Retina (tissue), 1 donor: ENCODE measurements at regions not wholly inside any gene's neighbourhood (a gene's known extent, or its start where the extent isn't known, plus 50 kb on each side); places are given as distances from the start of the nearest gene placed in this dataset.

ENCODE experiments used
- DNase-seq: peaks from one replicate; pipeline ENCODE4 v3.0.0-alpha.2; 2016

DNA sequence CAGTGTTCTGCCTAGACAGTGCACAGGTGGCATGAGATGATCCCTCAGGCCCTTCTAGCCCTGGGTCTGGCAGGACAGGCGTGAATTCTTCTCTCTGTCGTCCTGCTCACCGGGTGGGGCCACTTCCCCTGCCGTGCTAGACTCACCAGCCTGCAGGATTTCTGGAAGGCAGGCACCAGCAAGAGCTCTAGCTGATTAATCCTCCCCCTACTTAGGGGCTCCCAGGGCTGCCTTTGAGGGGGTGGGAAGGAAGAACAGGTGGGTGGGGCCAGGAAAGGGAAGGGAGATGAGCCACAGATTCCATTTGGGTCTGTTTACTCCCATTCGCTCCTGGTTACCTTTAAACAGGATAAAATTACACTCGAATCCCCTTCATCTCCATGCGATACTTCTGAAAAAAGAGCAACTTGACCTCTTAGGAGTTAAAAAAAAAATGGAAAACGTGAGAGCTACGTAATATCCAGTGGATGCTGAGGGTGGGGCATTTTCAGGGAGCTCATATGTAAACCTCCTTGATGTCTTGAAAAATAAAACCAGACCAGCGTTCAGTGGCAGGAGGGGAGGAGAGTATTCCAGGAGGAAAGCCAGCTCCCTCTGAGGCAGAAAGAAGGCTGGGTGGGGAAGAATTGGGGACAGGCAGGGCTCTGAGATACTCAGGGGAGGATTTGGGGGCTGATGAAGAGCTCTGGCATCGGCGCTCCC, 665.5 kb downstream of the PTPRU start:
- no peak for DNase-seq

DNA sequence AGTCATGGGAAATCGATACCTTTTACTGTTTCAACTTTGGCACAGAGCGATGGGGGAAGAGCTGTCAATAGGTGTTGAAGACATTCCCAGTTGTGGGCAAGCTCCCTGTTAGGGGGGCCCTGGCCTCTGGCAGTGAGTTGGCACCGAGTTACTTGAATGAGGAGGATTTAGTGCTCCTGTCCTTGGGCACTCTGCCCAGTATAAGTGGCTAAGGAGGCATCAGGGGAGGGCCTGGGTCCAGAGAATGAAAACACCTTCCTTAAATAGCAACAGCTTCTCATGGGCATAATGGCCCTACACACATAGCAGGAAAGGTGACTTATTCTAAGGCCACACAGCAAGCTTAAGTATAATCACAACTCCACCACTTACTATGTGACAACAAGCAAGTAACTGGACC, 664.4 kb downstream of the PTPRU start:
- DNase-seq: no peak

DNA sequence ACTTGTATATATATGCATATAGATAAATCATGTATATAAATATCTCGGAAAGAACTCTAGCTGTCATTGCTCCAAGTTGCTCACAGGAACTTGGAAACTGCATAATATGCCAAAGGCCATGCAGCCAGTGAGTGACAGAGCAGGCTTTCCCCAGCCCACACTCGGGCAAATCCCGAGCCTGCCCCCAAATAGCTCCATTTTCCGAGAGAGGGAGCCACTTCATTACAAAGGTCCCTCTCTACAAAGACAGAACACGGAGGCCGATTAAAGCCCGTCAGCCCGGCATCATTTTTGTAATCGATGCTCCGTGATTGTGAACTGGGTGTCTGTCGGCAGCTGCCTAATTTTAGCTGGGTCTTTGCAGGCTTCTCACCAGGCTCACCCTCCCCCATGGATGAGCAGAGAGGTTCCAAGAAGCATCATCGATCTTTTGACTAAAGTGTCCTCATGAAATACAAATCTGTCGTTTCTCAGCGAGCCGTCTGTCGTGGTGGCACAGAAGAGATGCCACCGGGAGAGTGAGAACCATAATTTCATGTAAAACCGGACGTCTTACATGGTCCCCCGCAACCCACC, 663.9 kb downstream of the PTPRU start:
- no peak for DNase-seq

DNA sequence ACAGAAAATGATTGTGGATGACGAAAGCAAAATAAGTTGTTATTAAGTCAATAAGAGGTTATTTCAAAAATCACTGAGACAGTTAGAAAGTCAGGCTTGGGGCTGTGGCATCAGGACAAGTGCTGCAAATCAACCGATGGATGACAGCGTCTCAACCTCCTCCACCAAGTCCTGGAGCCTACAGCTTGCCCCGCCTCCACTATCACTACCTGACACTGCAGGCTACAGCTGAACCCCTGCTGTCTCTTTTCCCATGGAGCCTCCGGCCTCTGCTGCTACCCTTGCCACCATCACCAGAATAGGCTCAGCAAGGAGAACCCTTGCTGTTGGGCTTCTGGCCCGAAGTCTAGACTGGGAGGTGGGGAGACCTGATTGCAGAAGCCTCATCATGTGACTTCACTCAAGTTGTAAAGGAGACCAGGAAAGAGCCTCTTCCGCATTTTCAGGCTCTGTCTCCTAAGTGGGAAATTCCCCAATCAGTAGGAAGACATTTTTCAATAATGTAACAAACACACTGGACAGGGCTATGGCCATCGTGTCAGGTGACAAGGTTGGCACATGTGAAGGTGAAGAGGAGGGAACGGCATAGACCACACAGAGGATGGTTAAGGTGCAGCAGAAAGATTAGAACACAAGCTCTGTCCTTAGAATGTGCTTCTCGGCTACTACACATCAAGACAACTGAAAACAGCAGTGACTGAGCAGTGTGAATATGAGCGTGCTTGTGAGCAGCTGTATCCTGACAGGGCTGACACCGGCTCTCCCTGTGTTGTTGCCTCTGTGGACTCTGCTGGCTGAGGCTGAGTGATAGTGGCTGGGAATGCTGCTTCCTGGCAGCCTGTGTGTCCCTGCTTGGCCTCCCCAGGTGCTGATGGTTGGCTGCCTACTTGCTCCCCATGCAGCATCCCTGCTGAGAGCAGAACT, 660.7 kb downstream of the PTPRU start:
- DNase-seq: peak; percentile 44

DNA sequence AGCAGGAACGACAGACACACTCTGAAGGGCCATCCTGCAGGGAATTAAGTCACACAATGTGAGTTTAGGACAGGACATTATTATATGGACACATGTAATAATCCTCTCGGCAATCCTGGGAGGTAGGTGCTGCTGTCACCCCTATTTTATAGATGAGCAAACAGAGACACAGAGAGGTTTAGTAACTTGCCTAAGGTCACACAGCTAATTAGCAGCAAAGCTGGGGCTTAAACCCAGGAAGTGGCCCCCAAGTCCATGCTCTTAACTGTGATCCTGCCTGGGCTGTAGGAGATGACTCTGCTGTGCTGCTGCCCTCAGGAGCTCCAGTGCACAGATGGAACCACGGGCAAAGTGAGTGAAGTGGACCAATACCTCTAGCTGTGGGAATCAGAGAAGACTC, 660.0 kb downstream of the PTPRU start:
- DNase-seq: no peak

- no peak for DNase-seq
These were observed 658.9 kb downstream of the PTPRU start for GRCh38 chr1:29895201-29895600.

DNA sequence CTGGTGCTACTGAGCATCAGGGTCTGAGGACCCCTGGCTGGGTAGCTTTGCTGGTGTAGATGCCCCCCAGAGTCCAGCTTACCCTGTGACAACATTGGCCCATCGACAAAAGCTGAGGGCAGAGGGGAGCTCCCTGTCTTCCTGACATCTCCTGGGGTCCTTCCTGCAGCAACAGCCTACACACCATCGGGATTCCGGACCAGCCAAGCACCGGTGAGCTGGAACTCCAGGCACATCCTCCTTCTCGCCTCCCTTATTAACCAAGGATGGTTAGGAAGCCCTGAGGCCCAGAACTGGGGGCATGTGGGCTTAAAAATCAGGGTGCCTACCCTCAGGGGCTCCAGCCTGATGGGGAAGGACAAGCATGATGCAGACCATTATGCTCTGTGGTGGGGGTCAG, 658.0 kb downstream of the PTPRU start:
- DNase-seq: no peak

DNA sequence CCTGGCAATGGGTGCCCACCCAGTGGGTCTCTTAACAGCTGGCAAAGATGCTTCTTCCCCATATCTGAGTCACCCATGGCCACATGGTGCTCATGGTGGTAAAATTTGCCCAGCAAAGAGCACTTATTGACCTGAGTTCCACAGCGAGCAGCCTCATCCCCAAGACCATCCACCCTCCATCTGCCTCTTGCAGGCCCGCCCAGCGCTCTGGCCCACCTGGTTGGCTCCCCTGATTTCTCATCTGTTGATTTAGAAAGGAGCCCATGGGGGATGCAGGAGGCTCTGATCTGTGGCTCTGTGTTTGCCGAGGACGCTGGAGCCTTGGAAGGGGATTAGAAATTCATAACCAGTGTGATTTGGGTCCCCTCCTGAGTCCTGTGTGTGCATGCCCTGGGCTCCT, 657.5 kb downstream of the PTPRU start:
- DNase-seq: no peak

- DNase-seq: no peak
These were observed 656.9 kb downstream of the PTPRU start for GRCh38 chr1:29893046-29893723.

GRCh38 chr1:29892247-29892646, 655.9 kb downstream of the PTPRU start:
- no peak for DNase-seq

- DNase-seq: no peak
These were observed 654.1 kb downstream of the PTPRU start for GRCh38 chr1:29890201-29890959.

DNA sequence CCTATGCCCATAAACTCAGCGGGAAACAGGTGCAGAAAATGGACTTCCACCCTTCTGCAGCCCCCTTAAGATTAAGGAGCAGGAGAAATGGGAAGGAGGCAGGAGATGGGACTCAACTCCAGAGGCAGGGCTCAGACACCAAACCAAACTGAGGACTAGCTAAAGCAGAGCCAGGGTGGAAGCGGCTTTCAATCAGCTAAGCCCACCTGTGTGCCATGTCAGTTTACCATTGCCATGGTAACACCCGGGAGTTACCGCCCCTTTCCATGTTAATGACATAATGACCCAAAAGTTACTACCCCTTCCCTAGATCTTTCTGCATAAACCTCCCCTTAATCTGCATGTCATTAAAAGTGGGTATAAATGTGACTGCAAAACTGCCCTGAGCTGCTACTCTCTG, 653.5 kb downstream of the PTPRU start:
- no peak for DNase-seq

GRCh38 chr1:29884740-29885139, 648.4 kb downstream of the PTPRU start:
- no peak for DNase-seq

DNA sequence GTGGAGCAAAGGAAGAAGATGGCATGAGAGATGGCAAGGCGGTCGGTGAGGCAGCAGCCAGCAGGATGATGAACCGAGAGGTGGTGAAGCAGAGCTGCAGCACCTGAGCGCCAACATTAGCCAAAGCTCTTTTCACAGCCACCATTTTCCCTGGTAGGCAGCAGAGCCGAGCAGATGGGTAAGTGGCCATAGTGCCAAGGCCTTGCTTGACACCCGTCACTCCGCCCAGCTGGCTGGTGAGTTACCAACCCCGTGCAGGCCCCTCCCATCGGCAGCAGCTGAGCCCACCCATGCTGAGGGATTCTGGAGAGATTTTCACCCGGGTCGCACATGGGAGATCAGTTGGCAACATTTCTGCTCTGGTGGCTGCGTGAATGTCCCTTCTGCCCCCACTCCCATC, 647.7 kb downstream of the PTPRU start:
- no peak for DNase-seq

DNA sequence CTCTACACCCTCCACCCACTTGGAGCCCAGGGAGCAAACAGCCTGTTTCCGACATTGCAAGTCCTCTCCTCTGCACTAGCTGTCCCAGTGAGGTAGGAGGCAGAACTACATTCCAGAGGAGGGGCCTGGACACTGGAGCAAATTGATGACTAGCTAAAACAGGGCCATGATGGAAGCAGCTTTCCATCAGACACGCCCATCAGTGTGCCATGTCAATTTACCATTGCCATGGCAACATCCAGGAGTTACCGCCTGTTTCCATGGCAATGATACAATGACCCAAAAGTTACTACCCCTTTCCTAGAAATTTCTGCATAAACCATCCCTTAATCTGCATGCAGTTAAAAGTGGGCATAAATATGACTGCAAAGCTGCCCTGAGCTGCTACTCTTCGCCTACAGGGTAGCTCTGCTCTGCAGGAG, 647.1 kb downstream of the PTPRU start:
- no peak for DNase-seq

DNA sequence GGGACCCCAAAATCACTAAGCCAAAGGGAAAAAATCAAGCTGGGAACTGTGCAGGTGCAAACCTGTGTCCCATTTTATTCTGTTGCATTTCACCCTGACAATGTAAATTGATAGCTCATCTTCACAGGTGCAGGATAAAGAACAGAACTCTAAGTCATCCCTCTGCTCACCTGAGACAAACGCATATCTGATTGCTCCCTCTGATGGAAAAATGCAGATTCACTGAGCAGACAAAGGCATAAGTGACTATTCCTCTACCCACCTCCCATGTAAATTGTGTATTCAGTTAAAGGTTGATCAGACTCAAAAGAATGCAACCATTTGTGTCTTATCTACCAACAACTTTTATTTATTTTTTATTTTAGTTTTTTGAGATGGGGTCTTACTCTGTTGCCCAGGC, 644.2 kb downstream of the PTPRU start:
- no peak for DNase-seq

DNA sequence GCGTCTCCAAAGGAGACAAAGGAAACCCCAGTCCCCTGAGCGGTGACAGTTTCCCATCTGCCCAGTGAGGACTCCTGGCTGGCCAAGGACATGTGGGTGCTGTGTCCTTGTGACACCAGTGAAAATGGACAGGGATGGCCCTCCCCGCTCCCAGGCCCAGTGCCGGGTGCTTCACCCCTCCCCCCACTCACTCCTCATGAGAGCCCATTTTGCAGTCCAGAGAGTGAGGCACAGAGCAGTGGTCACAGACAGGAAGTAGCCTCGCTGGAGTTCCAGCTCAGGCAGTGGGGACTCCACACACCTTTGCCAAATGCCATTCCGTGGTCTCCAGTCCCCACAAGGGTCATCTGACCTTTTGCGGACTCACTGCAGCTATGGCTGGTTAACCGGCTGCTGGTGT, 642.9 kb downstream of the PTPRU start:
- DNase-seq: no peak

GRCh38 chr1:29878501-29878900, 642.2 kb downstream of the PTPRU start:
- DNase-seq: no peak

GRCh38 chr1:29876902-29877301, 640.6 kb downstream of the PTPRU start:
- DNase-seq: no peak

DNA sequence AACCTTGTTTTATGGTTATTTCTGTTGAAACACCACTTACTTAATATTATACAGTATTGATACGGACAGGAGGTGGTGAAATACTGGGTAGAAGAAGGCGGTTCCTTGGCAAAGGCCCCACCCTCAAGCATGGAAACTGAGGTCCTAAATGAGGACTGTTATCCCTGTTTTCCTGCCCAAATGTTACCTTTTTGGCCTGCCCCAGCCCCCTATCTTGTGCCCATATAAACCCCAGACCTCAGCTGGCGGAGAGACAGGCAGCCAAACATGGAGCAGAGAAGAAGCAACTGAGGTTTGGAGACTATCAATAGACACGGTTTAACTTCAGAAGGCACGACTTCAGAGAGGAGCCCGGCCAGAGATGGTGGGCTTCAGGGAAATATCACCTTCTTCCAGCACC, 640.1 kb downstream of the PTPRU start:
- no peak for DNase-seq

DNA sequence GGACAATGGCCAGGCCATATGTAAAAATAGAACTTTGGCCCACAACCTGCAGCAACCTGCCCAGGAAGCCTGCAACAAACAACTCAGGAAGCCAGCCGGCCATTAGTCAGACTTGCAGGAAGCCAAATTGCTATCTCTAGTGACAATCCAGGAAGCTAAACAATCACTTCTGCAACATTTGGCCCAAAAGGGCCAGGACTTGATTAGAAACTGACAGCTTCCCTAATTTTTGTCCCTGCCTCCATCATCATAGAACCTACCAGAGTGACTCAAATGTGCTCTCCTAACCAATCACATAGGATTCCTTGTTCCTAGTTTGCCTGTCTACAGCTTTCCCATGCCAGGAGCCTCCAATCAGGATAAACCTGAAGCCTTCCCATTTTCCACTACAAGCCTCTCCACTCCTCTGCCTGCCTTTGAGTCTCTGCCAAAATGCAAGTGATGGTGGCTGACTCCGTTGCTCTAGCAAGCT, 639.3 kb downstream of the PTPRU start:
- no peak for DNase-seq

DNA sequence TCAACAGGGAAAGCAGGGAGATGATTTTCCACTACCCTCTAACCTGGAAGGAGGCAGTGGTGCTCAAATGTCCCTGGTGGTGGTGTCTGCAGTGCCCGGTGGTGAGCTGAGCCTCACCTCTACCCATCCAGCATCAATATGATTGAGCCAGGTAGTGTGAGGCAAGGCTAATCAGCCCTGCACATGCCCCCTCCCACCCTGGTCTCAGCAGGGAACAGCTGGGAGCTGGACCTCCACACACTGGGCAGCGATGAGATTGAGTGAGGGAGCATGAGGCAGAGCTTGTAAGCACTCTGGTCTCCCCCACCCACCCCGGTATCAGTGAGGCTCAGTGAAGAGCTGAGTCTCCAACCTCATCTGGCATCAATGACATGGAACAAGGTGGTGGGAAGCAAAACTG, 634.3 kb downstream of the PTPRU start:
- no peak for DNase-seq
